Thoracic aorta (tissue), 2 donors: ENCODE measurements at regions not wholly inside any gene's neighbourhood (a gene's known extent, or its start where the extent isn't known, plus 50 kb on each side); places are given as distances from the start of the nearest gene placed in this dataset.

Source experiments
- ATAC-seq: fragments of 150-250 bp; one replicate; pipeline ENCODE4 v1.8.0; 2017; ENCODE audit warnings: low read depth; ENCODE audit not compliant: insufficient number of reproducible peaks, low FRiP score
- DNase-seq: peaks from one replicate; pipeline ENCODE4 v3.0.0-alpha.2; 2020; ENCODE audit warnings: low spot score
- H3K27ac ChIP-seq, 2 donors: fragments of 200-600 bp; sonication (generic); 1 replicate in 1 of 2; 2 replicates in 1 of 2; pipeline ENCODE4 v1.5.1; 2016; ENCODE audit warnings: mild to moderate bottlenecking in 2 of 2, moderate library complexity in 2 of 2
- H3K27me3 ChIP-seq: fragments of 200-600 bp; sonication (generic); replicated peaks from 2 replicates; pipeline ENCODE4 v1.6.0; 2016; ENCODE audit warnings: mild to moderate bottlenecking; ENCODE audit not compliant: insufficient read depth
- H3K36me3 ChIP-seq: fragments of 200-600 bp; sonication (generic); one replicate; pipeline ENCODE4 v1.5.1; 2016
- H3K4me1 ChIP-seq, 2 donors: fragments of 200-600 bp; sonication (generic); 1 replicate in 1 of 2; 2 replicates in 1 of 2; pipeline versions ENCODE4 v1.5.1 to v1.6.0; 2016; ENCODE audit warnings: low read depth in 2 of 2, mild to moderate bottlenecking in 1 of 2; ENCODE audit not compliant: control insufficient read depth in 1 of 2
- H3K4me3 ChIP-seq: fragments of 200-600 bp; sonication (generic); 2 replicates; pipeline ENCODE4 v1.5.1; 2016; ENCODE audit warnings: mild to moderate bottlenecking
- H3K9me3 ChIP-seq: fragments of 200-600 bp; sonication (generic); 2 replicates; pipeline ENCODE4 v1.5.1; 2016
- TF ChIP-seq, protein P1 (sequence below): fragments of 200-600 bp; sonication (generic); IDR thresholded peaks from one replicate; pipeline ENCODE4 v1.5.1; 2019; ENCODE audit warnings: antibody characterized with exemption

DNA sequence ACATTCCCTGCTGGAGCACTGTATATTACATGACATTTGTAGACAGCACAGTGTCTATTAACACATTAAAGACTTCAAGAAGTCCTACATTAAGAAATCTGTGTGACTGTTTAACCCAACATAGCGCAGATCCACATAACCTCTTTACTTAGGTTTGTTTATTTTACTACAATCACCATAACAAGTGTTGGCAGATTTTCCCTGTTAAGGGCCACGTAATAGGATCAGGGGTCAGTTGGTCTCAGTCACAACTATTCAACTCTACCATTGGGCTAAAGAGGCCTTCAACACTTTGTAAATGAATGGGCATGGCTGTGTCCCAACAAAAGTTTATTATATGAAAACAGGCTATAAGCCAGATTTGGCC is 51.3 kb upstream of the ADORA2B start:
- no peaks in the 10 kb centered on the region for H3K9me3 ChIP-seq
- ATAC-seq (no peak), DNase-seq (no peak)
- no peaks in the 10 kb centered on the region for H3K4me1 ChIP-seq
- H3K36me3 ChIP-seq, result no peaks in the 10 kb centered on the region
- H3K27me3 ChIP-seq, result no peaks in the 10 kb centered on the region
- H3K27ac ChIP-seq, result no peak overlapping the region
- no peak overlapping the region for H3K4me3 ChIP-seq
- TF ChIP-seq, protein P1, sequence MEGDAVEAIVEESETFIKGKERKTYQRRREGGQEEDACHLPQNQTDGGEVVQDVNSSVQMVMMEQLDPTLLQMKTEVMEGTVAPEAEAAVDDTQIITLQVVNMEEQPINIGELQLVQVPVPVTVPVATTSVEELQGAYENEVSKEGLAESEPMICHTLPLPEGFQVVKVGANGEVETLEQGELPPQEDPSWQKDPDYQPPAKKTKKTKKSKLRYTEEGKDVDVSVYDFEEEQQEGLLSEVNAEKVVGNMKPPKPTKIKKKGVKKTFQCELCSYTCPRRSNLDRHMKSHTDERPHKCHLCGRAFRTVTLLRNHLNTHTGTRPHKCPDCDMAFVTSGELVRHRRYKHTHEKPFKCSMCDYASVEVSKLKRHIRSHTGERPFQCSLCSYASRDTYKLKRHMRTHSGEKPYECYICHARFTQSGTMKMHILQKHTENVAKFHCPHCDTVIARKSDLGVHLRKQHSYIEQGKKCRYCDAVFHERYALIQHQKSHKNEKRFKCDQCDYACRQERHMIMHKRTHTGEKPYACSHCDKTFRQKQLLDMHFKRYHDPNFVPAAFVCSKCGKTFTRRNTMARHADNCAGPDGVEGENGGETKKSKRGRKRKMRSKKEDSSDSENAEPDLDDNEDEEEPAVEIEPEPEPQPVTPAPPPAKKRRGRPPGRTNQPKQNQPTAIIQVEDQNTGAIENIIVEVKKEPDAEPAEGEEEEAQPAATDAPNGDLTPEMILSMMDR, result no peak

DNA sequence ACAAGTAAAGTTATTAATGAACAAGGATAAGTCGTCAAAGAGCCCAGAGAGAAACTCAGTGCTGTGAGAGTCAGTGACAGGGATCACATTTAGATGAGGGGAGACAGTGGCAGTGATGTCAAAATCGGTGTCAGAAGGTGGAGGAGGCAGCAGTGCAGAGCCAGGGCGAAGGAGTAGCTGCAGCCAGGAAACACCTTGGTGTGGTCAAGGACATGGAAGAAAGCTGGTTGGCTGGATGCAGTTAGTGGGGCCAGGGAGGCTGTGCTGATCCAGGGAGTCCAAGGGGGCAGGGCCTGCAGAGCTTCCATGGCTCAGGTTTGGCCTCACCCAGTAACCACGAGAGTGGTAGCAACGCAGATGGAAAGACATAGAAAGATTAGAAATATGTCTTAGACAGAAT is 50.7 kb upstream of the ADORA2B start:
- Histone ChIP-seq H3K36me3 (no peaks in the 10 kb centered on the region), H3K9me3 (no peaks in the 10 kb centered on the region), H3K4me1 (no peaks in the 10 kb centered on the region), H3K4me3 (no peak overlapping the region), H3K27me3 (no peaks in the 10 kb centered on the region), H3K27ac (no peak overlapping the region)
- DNase-seq (no peak), ATAC-seq (no peak)
- TF ChIP-seq, protein P1, result no peak

DNA sequence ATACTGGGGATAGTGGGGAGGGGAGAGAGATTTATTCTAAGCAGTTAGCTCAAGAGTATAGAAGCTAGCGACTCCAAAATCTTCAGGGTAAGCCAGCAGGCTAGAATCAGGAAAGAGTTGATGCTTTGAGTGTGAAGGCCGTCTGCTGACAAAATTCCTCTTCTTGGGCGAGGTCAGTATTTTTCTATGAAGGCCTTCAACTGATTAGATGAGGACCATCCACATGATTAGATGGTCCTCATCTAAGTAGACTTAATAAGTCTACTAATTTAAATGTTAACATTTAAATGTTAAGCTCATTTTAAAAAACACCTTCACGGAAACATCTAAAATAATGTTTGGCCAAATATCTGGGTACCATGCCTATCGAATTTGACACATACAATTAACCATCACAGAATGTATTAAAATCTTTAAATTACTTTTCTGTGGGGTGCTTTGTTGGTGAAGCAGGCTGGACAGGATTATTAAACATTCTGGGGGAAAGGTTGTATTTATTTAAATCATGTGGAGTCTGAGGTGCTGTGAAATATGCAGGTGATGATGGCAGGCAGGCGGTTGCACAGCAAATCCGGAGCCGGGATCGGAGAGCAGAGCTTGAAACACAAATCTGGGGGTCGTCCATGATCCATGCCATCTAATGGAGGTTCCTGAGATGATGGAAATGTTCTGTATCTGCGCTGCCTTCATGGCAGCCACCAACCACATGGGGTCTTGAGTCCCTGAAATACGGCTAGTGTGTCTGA is 49.8 kb upstream of the ADORA2B start:
- Histone ChIP-seq H3K4me1 (no peaks in the 10 kb centered on the region), H3K36me3 (no peaks in the 10 kb centered on the region), H3K27me3 (no peaks in the 10 kb centered on the region), H3K27ac (no peak overlapping the region), H3K4me3 (no peak overlapping the region), H3K9me3 (no peaks in the 10 kb centered on the region)
- DNase-seq (no peak), ATAC-seq (no peak)
- TF ChIP-seq, protein P1, result no peak
